Liver (tissue), 3 donors: ENCODE measurements at regions not wholly inside any gene's neighbourhood (a gene's known extent, or its start where the extent isn't known, plus 50 kb on each side); places are given as distances from the start of the nearest gene placed in this dataset.

Experiments used
- ATF3 ChIP-seq: IDR thresholded peaks from 2 replicates; pipeline ENCODE4 v1.6.1; 2016; ENCODE audit warnings: antibody characterized with exemption
- CTCF ChIP-seq: fragments of 150-350 bp; IDR thresholded peaks from 2 replicates; pipeline ENCODE4 v1.5.1; 2017; ENCODE audit warnings: improper control_type of control experiment, low read depth, low read length; ENCODE audit not compliant: missing input control
- EGR1 ChIP-seq, 2 donors: IDR thresholded peaks; 2 replicates each; pipeline ENCODE4 v1.6.1; 2016 to 2018; ENCODE audit warnings: antibody characterized with exemption in 2 of 2, low read depth in 2 of 2
- FOXA2 ChIP-seq: IDR thresholded peaks from 2 replicates; pipeline ENCODE4 v1.6.1; 2016; ENCODE audit warnings: antibody characterized with exemption
- MAX ChIP-seq: IDR thresholded peaks from 2 replicates; pipeline ENCODE4 v1.6.1; 2016; ENCODE audit warnings: antibody characterized with exemption
- NR2F2 ChIP-seq: IDR thresholded peaks from 2 replicates; pipeline ENCODE4 v1.6.1; 2016; ENCODE audit warnings: antibody characterized with exemption
- RAD21 ChIP-seq, 2 donors: IDR thresholded peaks; 2 replicates each; pipeline ENCODE4 v1.6.1; 2016; ENCODE audit warnings: antibody characterized with exemption in 2 of 2, mild to moderate bottlenecking in 2 of 2
- REST ChIP-seq: IDR thresholded peaks from 2 replicates; pipeline ENCODE4 v1.6.1; 2016; ENCODE audit warnings: antibody characterized with exemption, mild to moderate bottlenecking
- TAF1 ChIP-seq: conservative IDR thresholded peaks from 2 replicates; pipeline ENCODE4 v1.6.1; 2016; ENCODE audit warnings: antibody characterized with exemption, mild to moderate bottlenecking
- YY1 ChIP-seq: IDR thresholded peaks from 2 replicates; pipeline ENCODE4 v1.6.1; 2016; ENCODE audit warnings: antibody characterized with exemption, mild to moderate bottlenecking
- ZBTB33 ChIP-seq: IDR thresholded peaks from 2 replicates; pipeline ENCODE4 v1.6.1; 2016; ENCODE audit warnings: antibody characterized with exemption
- donor health status: healthy.
- donor health status: healthy.

GRCh38 chr12:116672842-116673516 lies 64.9 kb downstream of the SPRING1 start:
- TF ChIP-seq CTCF: no peak
- no peak for TF ChIP-seq REST
- TF ChIP-seq ATF3: no peak
- TF ChIP-seq NR2F2: no peak
- TF ChIP-seq MAX: no peak
- no peak for TF ChIP-seq ZBTB33
- no peak for TF ChIP-seq RAD21 (IDR thresholded peaks at IDR 0.05)
- no peak for TF ChIP-seq FOXA2
- no peak for TF ChIP-seq EGR1 (IDR thresholded peaks at IDR 0.05; ENCODE audit: low read depth in 2 of 2)
- no peak for TF ChIP-seq TAF1
- TF ChIP-seq YY1: no peak
